ENCODE measurements at regions not wholly inside any gene's neighbourhood (a gene's known extent, or its start where the extent isn't known, plus 50 kb on each side); places are given as distances from the start of the nearest gene placed in this dataset.

DNA sequence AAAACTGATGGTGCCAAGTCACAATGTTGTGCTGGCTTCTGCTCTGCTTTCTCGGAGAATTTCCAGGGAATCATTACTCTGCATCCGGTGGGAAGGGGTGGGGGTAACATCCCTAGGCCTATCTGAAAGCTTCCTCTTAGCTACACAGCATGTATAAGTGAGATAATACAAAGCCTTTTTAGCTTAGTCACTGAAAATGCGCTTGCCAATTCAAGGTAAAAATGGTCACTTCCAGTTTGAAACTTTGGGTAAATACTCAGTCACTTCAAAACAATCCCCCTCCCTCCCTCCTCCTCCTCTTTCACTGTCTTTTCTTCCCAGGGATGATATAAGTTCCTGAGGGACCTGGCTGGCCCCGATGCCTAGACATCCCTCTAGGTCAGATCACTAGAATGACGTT is 57.3 kb upstream of the APBB1IP start:
- no peak for TF ChIP-seq CTCF (IDR thresholded peaks at IDR 0.05; ENCODE audit: low read length)
- no peak for TF ChIP-seq EZH2phosphoT487 (IDR thresholded peaks at IDR 0.05; ENCODE audit: low read length)
- no peak for TF ChIP-seq EZH2 (optimal IDR thresholded peaks at IDR 0.05; ENCODE audit: low read depth, low read length)

All from MM.1S (cell line).